Stimulated activated CD4-positive, alpha-beta T cell treated with anti-CD3 and anti-CD28 coated beads, Interleukin-15, amount 100 ng/mL, for 48 hours (primary cell): ENCODE measurements at regions not wholly inside any gene's neighbourhood (a gene's known extent, or its start where the extent isn't known, plus 50 kb on each side); places are given as distances from the start of the nearest gene placed in this dataset.
"Not testable (repeated sequence)": the region's sequence is repeated elsewhere in the genome, so short reads cannot be mapped to it uniquely, and the experiment has no call there.

Experiments used
- DNase-seq, 2 donors: peaks; one replicate each; pipeline ENCODE4 v3.0.0-alpha.2; 2020; ENCODE audit warnings: low read depth in 2 of 2

GRCh38 chr1:66460776-66461175 is 73.2 kb upstream of the SGIP1 start:
- DNase-seq, result no peak

GRCh38 chr1:66462313-66462712 is 71.6 kb upstream of the SGIP1 start:
- DNase-seq, result no peak

- DNase-seq, result no peak
Measured at GRCh38 chr1:66464351-66464750, 69.6 kb upstream of the SGIP1 start.

- no peak for DNase-seq
Measured at GRCh38 chr1:66464802-66465201, 69.2 kb upstream of the SGIP1 start.

GRCh38 chr1:66466695-66467094 is 67.3 kb upstream of the SGIP1 start:
- DNase-seq, result not testable (repeated sequence)

- no peak for DNase-seq
Measured at GRCh38 chr1:66468722-66469121, 65.2 kb upstream of the SGIP1 start.

- no peak for DNase-seq
Measured at GRCh38 chr1:66475940-66476339, 58.0 kb upstream of the SGIP1 start.

GRCh38 chr1:66476774-66477173 is 57.2 kb upstream of the SGIP1 start:
- DNase-seq, result no peak

GRCh38 chr1:66478116-66478515 is 55.8 kb upstream of the SGIP1 start:
- DNase-seq, result no peak

GRCh38 chr1:66480162-66480561 is 53.8 kb upstream of the SGIP1 start:
- DNase-seq, result no peak

GRCh38 chr1:66481215-66481614 is 52.7 kb upstream of the SGIP1 start:
- not testable (repeated sequence) for DNase-seq
